Astrocyte (in vitro differentiated cells and primary cell): ENCODE measurements at regions not wholly inside any gene's neighbourhood (a gene's known extent, or its start where the extent isn't known, plus 50 kb on each side); places are given as distances from the start of the nearest gene placed in this dataset.

Source experiments
- DNase-seq: peaks from one replicate; pipeline ENCODE4 v3.0.0-alpha.2; 2010; ENCODE audit warnings: low read depth
- FAIRE-seq: peaks from 2 replicates; lab custom pipeline; 2011; peaks lifted over from hg19 to GRCh38; lab: Jason Lieb, UNC
- H2AFZ ChIP-seq: 2 replicates; pipeline ENCODE4 v1.6.0; 2012; ENCODE audit warnings: low read depth, low read length, inconsistent platforms
- H3K27ac ChIP-seq: 2 replicates; pipeline ENCODE4 v1.5.1; 2011; ENCODE audit warnings: low read depth, low read length, inconsistent platforms
- H3K27me3 ChIP-seq: 2 replicates; pipeline ENCODE4 v1.6.0; 2011; ENCODE audit warnings: low read length, inconsistent platforms; ENCODE audit not compliant: insufficient read depth
- H3K36me3 ChIP-seq: 2 replicates; pipeline ENCODE4 v1.5.1; 2011; ENCODE audit warnings: low read length, inconsistent platforms; ENCODE audit not compliant: insufficient read depth
- H3K4me1 ChIP-seq: 2 replicates; pipeline ENCODE4 v1.5.1; 2011; ENCODE audit warnings: low read length, inconsistent platforms; ENCODE audit not compliant: insufficient read depth
- H3K4me2 ChIP-seq: 2 replicates; pipeline ENCODE4 v1.6.0; 2012; ENCODE audit warnings: low read length, inconsistent platforms
- H3K4me3 ChIP-seq: 2 replicates; pipeline ENCODE4 v1.5.1; 2011; ENCODE audit warnings: low read depth, mild to moderate bottlenecking, low read length, inconsistent platforms; ENCODE audit not compliant: insufficient read depth
- H3K79me2 ChIP-seq: 2 replicates; pipeline ENCODE4 v1.6.0; 2012; ENCODE audit warnings: mild to moderate bottlenecking, low read length, inconsistent platforms; ENCODE audit not compliant: insufficient read depth
- H3K9ac ChIP-seq: 2 replicates; pipeline ENCODE4 v1.6.0; 2012; ENCODE audit warnings: mild to moderate bottlenecking, low read length, inconsistent platforms
- H3K9me3 ChIP-seq: 2 replicates; pipeline ENCODE4 v1.5.1; 2012; ENCODE audit warnings: low read depth, mild to moderate bottlenecking, low read length, inconsistent platforms; ENCODE audit not compliant: insufficient read depth
- H4K20me1 ChIP-seq: 2 replicates; pipeline ENCODE4 v1.6.0; 2012; ENCODE audit warnings: low read length, inconsistent platforms; ENCODE audit not compliant: insufficient read depth
- H3K27ac Mint-ChIP-seq: one replicate; pipeline ENCODE4 v1.8.0; 2021; ENCODE audit warnings: mild to moderate bottlenecking, mixed read lengths; ENCODE audit not compliant: unreplicated experiment
- H3K27me3 Mint-ChIP-seq: one replicate; pipeline ENCODE4 v1.8.0; 2021; ENCODE audit warnings: low read depth, mixed read lengths; ENCODE audit not compliant: unreplicated experiment
- H3K36me3 Mint-ChIP-seq: one replicate; pipeline ENCODE4 v1.8.0; 2021; ENCODE audit warnings: low read depth, mixed read lengths; ENCODE audit not compliant: unreplicated experiment
- H3K4me1 Mint-ChIP-seq: one replicate; pipeline ENCODE4 v1.8.0; 2021; ENCODE audit warnings: low read depth, mixed read lengths; ENCODE audit not compliant: unreplicated experiment
- H3K4me3 Mint-ChIP-seq: one replicate; pipeline ENCODE4 v1.8.0; 2021; ENCODE audit warnings: mild to moderate bottlenecking, moderate library complexity, mixed read lengths; ENCODE audit not compliant: unreplicated experiment
- H3K9me3 Mint-ChIP-seq: one replicate; pipeline ENCODE4 v1.8.0; 2021; ENCODE audit warnings: mild to moderate bottlenecking, mixed read lengths; ENCODE audit not compliant: unreplicated experiment
- EZH2 ChIP-seq: IDR thresholded peaks from 2 replicates; pipeline ENCODE4 v1.6.1; 2012; ENCODE audit warnings: mild to moderate bottlenecking, low read length, inconsistent platforms; ENCODE audit not compliant: insufficient read depth
- TF ChIP-seq, protein P1 (sequence below): IDR thresholded peaks from 2 replicates; pipeline ENCODE4 v1.5.1; 2011; ENCODE audit warnings: low read depth, mild to moderate bottlenecking, inconsistent platforms, low read length, moderate library complexity; ENCODE audit not compliant: insufficient read depth

DNA sequence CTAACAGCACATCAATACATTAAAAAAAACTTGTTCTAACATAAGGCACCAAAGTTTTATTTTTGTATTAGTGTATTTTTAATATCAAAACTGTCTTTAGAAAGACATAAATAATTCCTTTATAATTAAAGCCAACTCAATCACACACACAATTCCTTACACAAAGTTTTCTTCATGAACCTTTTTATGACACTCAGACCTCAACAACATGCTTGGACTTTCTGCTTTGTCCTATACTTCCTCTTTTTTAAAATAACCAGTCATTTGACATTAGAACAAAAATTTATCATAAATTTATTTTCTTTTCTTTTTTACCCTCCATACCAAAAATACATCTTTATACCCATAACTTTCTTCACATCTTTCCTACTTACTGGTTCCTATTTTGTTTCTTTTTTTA is 292.0 kb upstream of the ARID1B start:
- Mint-ChIP-seq H3K4me3 (no peak overlapping the region), H3K27me3 (no peaks in the 10 kb centered on the region), H3K4me1 (no peaks in the 10 kb centered on the region), H3K27ac (no peak overlapping the region), H3K9me3 (peaks cover 6% of the 10 kb centered on the region), H3K36me3 (no peaks in the 10 kb centered on the region)
- no peaks in the 10 kb centered on the region for H3K27me3 ChIP-seq
- H3K79me2 ChIP-seq, result no peaks in the 10 kb centered on the region
- no peaks in the 10 kb centered on the region for H4K20me1 ChIP-seq
- H3K4me2 ChIP-seq, result no peak overlapping the region
- H2AFZ ChIP-seq, result no peak overlapping the region
- no peak for TF ChIP-seq EZH2
- TF ChIP-seq, protein P1, sequence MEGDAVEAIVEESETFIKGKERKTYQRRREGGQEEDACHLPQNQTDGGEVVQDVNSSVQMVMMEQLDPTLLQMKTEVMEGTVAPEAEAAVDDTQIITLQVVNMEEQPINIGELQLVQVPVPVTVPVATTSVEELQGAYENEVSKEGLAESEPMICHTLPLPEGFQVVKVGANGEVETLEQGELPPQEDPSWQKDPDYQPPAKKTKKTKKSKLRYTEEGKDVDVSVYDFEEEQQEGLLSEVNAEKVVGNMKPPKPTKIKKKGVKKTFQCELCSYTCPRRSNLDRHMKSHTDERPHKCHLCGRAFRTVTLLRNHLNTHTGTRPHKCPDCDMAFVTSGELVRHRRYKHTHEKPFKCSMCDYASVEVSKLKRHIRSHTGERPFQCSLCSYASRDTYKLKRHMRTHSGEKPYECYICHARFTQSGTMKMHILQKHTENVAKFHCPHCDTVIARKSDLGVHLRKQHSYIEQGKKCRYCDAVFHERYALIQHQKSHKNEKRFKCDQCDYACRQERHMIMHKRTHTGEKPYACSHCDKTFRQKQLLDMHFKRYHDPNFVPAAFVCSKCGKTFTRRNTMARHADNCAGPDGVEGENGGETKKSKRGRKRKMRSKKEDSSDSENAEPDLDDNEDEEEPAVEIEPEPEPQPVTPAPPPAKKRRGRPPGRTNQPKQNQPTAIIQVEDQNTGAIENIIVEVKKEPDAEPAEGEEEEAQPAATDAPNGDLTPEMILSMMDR, result no peak
- H3K36me3 ChIP-seq, result no peaks in the 10 kb centered on the region
- H3K9me3 ChIP-seq, result peaks cover 3% of the 10 kb centered on the region
- no peaks in the 10 kb centered on the region for H3K4me1 ChIP-seq
- no peak overlapping the region for H3K9ac ChIP-seq
- no peak for DNase-seq
- no peak for FAIRE-seq
- no peak overlapping the region for H3K4me3 ChIP-seq
- no peak overlapping the region for H3K27ac ChIP-seq

DNA sequence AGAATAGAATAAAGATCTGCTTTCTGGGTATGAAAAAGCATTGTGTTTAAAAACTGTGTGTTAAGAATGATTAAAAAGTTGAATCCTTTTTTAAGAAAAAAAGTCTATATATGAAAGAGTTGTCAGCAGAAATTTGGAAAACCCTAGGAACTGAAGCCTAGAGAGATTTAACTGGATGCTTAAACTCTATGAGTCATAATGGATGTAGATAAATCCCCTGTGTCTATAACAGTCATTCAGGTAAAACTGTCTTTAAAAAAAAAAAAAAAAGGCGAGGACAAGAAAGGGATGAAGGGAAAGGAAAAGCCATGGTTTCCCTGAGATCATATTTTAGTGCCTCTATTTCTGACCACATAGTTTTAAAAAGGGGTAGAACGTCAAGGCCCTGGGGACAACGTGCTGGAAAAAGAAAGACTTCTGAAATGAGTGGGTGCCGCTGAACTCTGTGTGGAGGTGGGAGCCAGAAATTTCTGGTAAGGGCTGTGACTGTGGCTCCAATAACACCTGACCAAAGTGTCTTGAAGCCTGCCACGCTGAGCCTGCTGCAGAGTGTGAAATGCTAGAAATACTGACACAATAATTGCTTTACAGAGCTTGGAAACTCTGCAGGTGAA is 302.6 kb upstream of the ARID1B start:
- Histone ChIP-seq H3K79me2 (no peaks in the 10 kb centered on the region), H3K9ac (no peak overlapping the region), H4K20me1 (no peaks in the 10 kb centered on the region), H3K4me2 (no peak overlapping the region), H3K4me3 (no peak overlapping the region), H3K27ac (no peak overlapping the region), H2AFZ (no peak overlapping the region), H3K9me3 (no peaks in the 10 kb centered on the region), H3K4me1 (no peaks in the 10 kb centered on the region), H3K36me3 (no peaks in the 10 kb centered on the region), H3K27me3 (no peaks in the 10 kb centered on the region)
- Mint-ChIP-seq H3K27me3 (peaks cover 5% of the 10 kb centered on the region), H3K27ac (no peak overlapping the region), H3K4me3 (no peak overlapping the region), H3K9me3 (no peaks in the 10 kb centered on the region), H3K4me1 (no peaks in the 10 kb centered on the region), H3K36me3 (no peaks in the 10 kb centered on the region)
- FAIRE-seq (no peak), DNase-seq (no peak)
- TF ChIP-seq, protein P1, result no peak
- TF ChIP-seq EZH2, result no peak

DNA sequence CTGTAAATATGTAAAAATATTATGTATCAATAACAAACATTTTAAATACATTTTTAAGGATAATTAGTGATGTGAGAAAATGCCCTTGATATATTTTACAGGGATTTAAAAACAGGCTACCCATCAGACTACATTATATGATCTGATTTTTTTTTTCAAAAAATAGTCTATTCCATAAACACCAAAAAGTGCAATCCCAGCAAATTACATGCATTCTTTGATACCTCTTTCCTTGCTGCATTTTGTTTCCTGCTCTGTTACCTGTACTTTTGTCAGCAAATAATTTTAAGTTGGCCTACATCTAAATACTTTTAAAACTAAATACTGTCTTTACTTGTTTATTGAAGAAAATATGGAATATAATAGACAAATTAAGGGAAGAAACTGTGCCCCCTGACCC is 306.2 kb upstream of the ARID1B start:
- H3K9ac ChIP-seq, result no peak overlapping the region
- H3K79me2 ChIP-seq, result no peaks in the 10 kb centered on the region
- no peak for DNase-seq
- H3K4me1 Mint-ChIP-seq, result no peaks in the 10 kb centered on the region
- no peak overlapping the region for H2AFZ ChIP-seq
- no peak overlapping the region for H3K27ac Mint-ChIP-seq
- no peak overlapping the region for H3K4me3 ChIP-seq
- H3K9me3 Mint-ChIP-seq, result peaks cover 2% of the 10 kb centered on the region
- no peaks in the 10 kb centered on the region for H3K36me3 Mint-ChIP-seq
- no peak overlapping the region for H3K27ac ChIP-seq
- no peak for FAIRE-seq
- TF ChIP-seq, protein P1, result no peak
- TF ChIP-seq EZH2, result no peak
- H3K4me3 Mint-ChIP-seq, result no peak overlapping the region
- no peaks in the 10 kb centered on the region for H3K36me3 ChIP-seq
- no peaks in the 10 kb centered on the region for H3K4me1 ChIP-seq
- H3K9me3 ChIP-seq, result no peaks in the 10 kb centered on the region
- no peaks in the 10 kb centered on the region for H4K20me1 ChIP-seq
- H3K4me2 ChIP-seq, result no peak overlapping the region
- H3K27me3 Mint-ChIP-seq, result peaks cover 5% of the 10 kb centered on the region
- no peaks in the 10 kb centered on the region for H3K27me3 ChIP-seq
